DND-41 (cell line): ENCODE measurements at regions not wholly inside any gene's neighbourhood (a gene's known extent, or its start where the extent isn't known, plus 50 kb on each side); places are given as distances from the start of the nearest gene placed in this dataset.

ENCODE experiments used
- ATAC-seq: fragments of 200-7000 bp; cut with Tn5 transposase; 3 replicates; pipeline ENCODE4 v1.9.1; 2021; ENCODE audit warnings: low read depth; ENCODE audit not compliant: insufficient read depth
- DNase-seq: peaks from one replicate; pipeline ENCODE4 v3.0.0-alpha.2; 2020
- H2AFZ ChIP-seq: 2 replicates; pipeline ENCODE4 v1.6.0; 2012; ENCODE audit warnings: low read depth, low read length
- H3K27ac ChIP-seq: 2 replicates; pipeline ENCODE4 v1.5.1; 2012; ENCODE audit warnings: low read length, inconsistent platforms
- H3K27me3 ChIP-seq: fragments of 200-600 bp; sonication (generic); 2 replicates; pipeline ENCODE4 v1.6.0; 2012; ENCODE audit warnings: low read length, mild to moderate bottlenecking, inconsistent platforms; ENCODE audit not compliant: insufficient read depth, poor library complexity
- H3K36me3 ChIP-seq: 2 replicates; pipeline ENCODE4 v1.5.1; 2012; ENCODE audit warnings: low read length, inconsistent platforms; ENCODE audit not compliant: insufficient read depth
- H3K4me1 ChIP-seq: 2 replicates; pipeline ENCODE4 v1.5.1; 2012; ENCODE audit warnings: mild to moderate bottlenecking, low read length; ENCODE audit not compliant: insufficient read depth
- H3K4me2 ChIP-seq: 2 replicates; pipeline ENCODE4 v1.6.0; 2012; ENCODE audit warnings: mild to moderate bottlenecking, moderate library complexity, low read length, inconsistent platforms; ENCODE audit not compliant: insufficient read depth
- H3K4me3 ChIP-seq, 2 experiments: fragments of 200-600 bp in 1 of 2; shearing (Covaris generic) in 1 of 2; 2 replicates each; pipeline ENCODE4 v1.5.1; 2012 to 2016; ENCODE audit warnings: inconsistent platforms in 2 of 2, low read length in 2 of 2, mild to moderate bottlenecking in 2 of 2, low read depth in 1 of 2, moderate library complexity in 1 of 2
- H3K79me2 ChIP-seq: 2 replicates; pipeline ENCODE4 v1.6.0; 2012; ENCODE audit warnings: low read length, inconsistent platforms; ENCODE audit not compliant: insufficient read depth
- H3K9ac ChIP-seq: 2 replicates; pipeline ENCODE4 v1.6.0; 2012; ENCODE audit warnings: low read depth, mild to moderate bottlenecking, inconsistent platforms, low read length, moderate library complexity
- H3K9me3 ChIP-seq: 2 replicates; pipeline ENCODE4 v1.5.1; 2012; ENCODE audit warnings: low read length, moderate library complexity, mild to moderate bottlenecking, inconsistent platforms; ENCODE audit not compliant: insufficient read depth, severe bottlenecking
- H4K20me1 ChIP-seq: 2 replicates; pipeline ENCODE4 v1.6.0; 2012; ENCODE audit warnings: low read length; ENCODE audit not compliant: insufficient read depth
- CTCF ChIP-seq: IDR thresholded peaks from 2 replicates; pipeline ENCODE4 v1.5.1; 2012; ENCODE audit warnings: borderline replicate concordance, low read length, moderate library complexity, mild to moderate bottlenecking; ENCODE audit not compliant: poor library complexity, severe bottlenecking; ENCODE audit errors: extremely low read depth
- EZH2 ChIP-seq: IDR thresholded peaks from 3 replicates; pipeline ENCODE4 v1.6.1; 2012; ENCODE audit warnings: borderline replicate concordance, low read depth, mild to moderate bottlenecking, moderate library complexity, low read length, inconsistent platforms; ENCODE audit not compliant: severe bottlenecking

DNA sequence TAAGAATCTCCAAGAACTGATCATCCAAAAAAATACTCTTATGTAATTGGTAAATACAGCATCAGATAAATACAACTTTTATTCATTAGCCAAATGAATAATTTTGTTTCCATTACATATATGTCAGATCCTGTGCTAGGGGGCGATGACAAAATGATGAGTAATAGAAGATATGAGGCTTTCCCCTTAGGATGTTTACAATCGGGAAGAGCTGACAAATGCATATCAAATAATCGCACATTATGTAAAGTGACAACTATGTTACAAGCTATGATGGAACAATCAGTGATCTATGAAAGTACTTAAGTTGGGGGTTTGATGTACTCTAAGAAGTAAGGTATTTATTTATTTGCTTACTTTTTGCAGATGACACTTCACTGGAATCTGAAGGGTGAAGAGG lies 465.6 kb upstream of the VSTM2A start:
- no peak overlapping the region for H3K4me3 ChIP-seq
- H3K9me3 ChIP-seq, result no peaks in the 10 kb centered on the region
- DNase-seq (no peak), ATAC-seq (no peak)
- H3K27ac ChIP-seq, result no peak overlapping the region
- H3K27me3 ChIP-seq, result no peaks in the 10 kb centered on the region
- H3K9ac ChIP-seq, result no peak overlapping the region
- H3K36me3 ChIP-seq, result no peaks in the 10 kb centered on the region
- H2AFZ ChIP-seq, result no peak overlapping the region
- H3K79me2 ChIP-seq, result no peaks in the 10 kb centered on the region
- no peak overlapping the region for H3K4me2 ChIP-seq
- no peaks in the 10 kb centered on the region for H4K20me1 ChIP-seq
- TF ChIP-seq CTCF (no peak), EZH2 (no peak)
- H3K4me1 ChIP-seq, result no peaks in the 10 kb centered on the region

GRCh38 chr7:54080525-54080924 lies 461.6 kb upstream of the VSTM2A start:
- Histone ChIP-seq H3K4me1 (no peaks in the 10 kb centered on the region), H4K20me1 (no peaks in the 10 kb centered on the region), H3K79me2 (no peaks in the 10 kb centered on the region), H3K27me3 (no peaks in the 10 kb centered on the region), H3K4me2 (no peak overlapping the region), H2AFZ (no peak overlapping the region), H3K9ac (no peak overlapping the region), H3K27ac (no peak overlapping the region), H3K4me3 (no peak overlapping the region), H3K9me3 (no peaks in the 10 kb centered on the region), H3K36me3 (no peaks in the 10 kb centered on the region)
- ATAC-seq (no peak), DNase-seq (no peak)
- TF ChIP-seq CTCF (no peak), EZH2 (no peak)

DNA sequence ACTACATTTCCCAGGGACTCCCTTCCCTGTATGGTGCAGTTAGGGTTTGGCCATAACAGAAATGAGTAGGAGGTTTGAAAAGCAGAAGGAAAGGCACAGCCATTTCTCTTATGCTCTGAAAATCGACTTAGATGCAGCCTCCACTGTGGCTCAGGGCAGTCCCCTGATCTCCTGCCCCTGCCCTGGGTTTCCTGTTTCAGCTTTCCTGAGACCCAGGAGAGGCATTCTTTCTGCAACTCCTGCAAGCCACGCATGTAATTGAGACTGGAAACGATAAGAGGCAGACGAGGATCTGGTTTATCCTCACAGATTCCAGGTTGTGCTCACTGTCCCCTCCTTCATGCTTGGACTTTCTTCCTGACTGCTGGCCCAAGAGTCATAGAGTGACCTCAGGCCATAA lies 461.2 kb upstream of the VSTM2A start:
- no peak overlapping the region for H3K4me2 ChIP-seq
- no peaks in the 10 kb centered on the region for H3K36me3 ChIP-seq
- no peaks in the 10 kb centered on the region for H3K79me2 ChIP-seq
- H3K9me3 ChIP-seq, result no peaks in the 10 kb centered on the region
- ATAC-seq, result no peak
- no peaks in the 10 kb centered on the region for H3K27me3 ChIP-seq
- H3K4me1 ChIP-seq, result no peaks in the 10 kb centered on the region
- no peak for TF ChIP-seq CTCF
- TF ChIP-seq EZH2, result no peak
- DNase-seq, result no peak
- no peaks in the 10 kb centered on the region for H4K20me1 ChIP-seq
- H3K4me3 ChIP-seq, result no peak overlapping the region
- no peak overlapping the region for H2AFZ ChIP-seq
- no peak overlapping the region for H3K27ac ChIP-seq
- H3K9ac ChIP-seq, result no peak overlapping the region

DNA sequence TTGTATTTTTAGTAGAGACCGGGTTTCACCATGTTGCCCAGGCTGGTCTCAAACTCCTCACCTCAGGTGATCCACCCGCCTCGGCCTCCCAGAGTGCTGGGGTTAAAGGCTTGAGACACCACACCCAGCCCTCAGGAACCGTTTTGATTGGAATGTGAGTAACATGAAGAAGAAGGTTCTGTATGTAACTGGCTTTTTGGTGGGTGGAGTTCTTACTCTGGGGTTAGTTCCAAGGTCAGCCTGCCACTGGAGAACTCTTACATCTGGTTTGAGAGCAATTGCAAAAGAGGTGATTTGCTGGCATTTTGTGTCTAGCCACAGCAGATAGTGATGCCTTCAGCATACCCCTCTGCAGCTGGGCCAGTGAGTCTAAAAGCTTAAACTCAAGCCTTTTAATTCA lies 457.8 kb upstream of the VSTM2A start:
- no peak for TF ChIP-seq CTCF
- TF ChIP-seq EZH2, result no peak
- H3K27me3 ChIP-seq, result no peaks in the 10 kb centered on the region
- H2AFZ ChIP-seq, result no peak overlapping the region
- H3K4me1 ChIP-seq, result no peaks in the 10 kb centered on the region
- no peaks in the 10 kb centered on the region for H3K9me3 ChIP-seq
- no peak for ATAC-seq
- no peak overlapping the region for H3K27ac ChIP-seq
- DNase-seq, result no peak
- H3K36me3 ChIP-seq, result no peaks in the 10 kb centered on the region
- H3K79me2 ChIP-seq, result no peaks in the 10 kb centered on the region
- H3K4me3 ChIP-seq, result no peak overlapping the region
- H4K20me1 ChIP-seq, result no peaks in the 10 kb centered on the region
- no peak overlapping the region for H3K9ac ChIP-seq
- H3K4me2 ChIP-seq, result no peak overlapping the region
